LHCN-M2 (cell line): ENCODE measurements at regions not wholly inside any gene's neighbourhood (a gene's known extent, or its start where the extent isn't known, plus 50 kb on each side); places are given as distances from the start of the nearest gene placed in this dataset.

Experiments
- DNase-seq: peaks from one replicate; pipeline ENCODE4 v3.0.0-alpha.2; 2012; ENCODE audit warnings: low read depth

DNA sequence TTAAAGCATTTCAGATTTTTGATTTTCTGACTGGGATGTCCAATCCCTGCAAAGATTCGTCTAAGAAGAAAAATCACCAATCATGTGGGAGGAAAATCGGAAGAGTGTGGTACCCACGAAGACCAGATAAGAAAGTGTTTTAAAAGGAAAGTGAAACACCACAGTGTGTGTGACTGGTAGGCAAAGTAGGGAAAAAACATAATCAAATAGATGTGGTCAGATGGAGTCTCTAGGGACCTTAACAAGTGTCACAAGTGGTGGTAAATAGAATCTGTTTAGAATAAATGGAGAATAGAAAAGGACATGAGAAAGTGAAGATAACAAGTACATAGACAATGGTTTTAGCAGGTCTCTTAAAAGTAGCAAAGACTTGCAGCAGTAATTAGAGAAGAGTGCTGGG lies 154.6 kb downstream of the SLC30A10 start:
- no peak for DNase-seq

DNA sequence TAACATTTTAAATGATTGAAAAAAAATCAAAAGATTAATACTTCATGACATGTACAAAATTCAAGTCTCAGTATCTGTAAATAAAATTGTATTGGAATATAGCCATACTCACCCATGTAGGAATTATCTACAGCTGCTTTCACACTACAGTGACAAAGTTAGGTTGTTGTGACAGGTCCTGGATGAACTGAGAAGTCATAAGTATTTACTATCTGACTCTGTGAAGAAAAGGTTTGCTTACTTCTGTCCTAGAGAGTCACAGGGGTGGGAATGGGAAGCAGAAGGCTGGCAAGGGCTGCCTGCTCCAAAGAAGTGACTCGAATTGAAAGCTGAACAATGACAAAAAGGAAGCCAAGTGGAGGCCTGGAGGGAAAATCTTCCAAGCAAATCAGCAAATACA lies 155.2 kb downstream of the SLC30A10 start:
- DNase-seq: no peak

DNA sequence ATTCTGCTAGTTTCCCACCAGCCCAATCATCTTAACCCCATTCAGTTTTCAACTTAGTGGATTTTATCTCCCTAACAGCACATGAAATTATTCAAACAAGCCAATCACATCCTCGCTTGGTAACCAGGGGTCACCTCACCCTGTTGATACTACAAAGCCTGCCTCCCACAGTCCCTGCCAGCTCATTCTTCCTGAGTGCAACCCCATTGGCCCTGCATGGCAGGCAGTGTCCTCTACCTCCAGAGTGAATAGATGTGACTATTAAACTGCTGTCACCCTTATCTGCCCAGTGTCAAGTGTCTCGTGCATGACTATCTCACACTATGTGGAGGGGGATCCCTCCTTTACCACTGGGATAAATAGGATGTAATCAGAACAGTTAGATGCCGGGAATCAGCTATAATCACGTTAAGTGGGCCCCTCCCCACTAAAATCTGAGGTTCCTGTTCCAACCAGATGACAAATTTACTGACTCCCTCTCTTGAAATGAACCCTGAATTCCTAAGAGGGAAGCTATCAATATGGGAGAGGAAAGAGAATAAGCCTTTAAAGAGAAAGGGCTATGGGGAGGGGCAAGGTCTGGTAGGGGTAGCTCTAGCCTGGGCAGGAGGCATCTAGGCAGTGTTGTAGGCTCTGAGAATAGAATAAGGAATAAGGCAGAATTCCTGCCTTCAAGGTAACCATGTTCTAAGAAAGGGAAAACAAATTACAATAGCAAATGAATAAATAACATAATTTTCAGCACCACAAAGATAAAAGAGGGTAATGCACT lies 155.9 kb downstream of the SLC30A10 start:
- DNase-seq: no peak

DNA sequence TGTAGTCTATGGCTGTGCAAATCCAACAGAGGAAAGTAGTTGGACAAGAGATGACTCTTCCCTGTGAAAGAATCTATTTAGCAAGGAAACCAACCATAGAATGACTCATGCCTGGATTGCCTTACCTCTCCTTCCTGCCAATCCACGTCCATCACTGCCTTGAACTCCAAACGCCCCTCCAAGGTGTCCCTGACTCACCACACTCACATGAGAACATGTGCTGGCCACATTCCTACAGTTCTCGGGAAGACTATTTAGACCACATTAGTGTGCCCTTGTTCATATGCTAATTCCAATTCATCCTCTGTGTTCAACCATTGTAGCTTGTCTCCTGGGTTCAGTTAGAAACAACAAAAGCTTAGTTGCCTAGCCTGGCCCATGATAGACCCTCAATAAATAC lies 157.3 kb downstream of the SLC30A10 start:
- DNase-seq: peak; percentile 81

DNA sequence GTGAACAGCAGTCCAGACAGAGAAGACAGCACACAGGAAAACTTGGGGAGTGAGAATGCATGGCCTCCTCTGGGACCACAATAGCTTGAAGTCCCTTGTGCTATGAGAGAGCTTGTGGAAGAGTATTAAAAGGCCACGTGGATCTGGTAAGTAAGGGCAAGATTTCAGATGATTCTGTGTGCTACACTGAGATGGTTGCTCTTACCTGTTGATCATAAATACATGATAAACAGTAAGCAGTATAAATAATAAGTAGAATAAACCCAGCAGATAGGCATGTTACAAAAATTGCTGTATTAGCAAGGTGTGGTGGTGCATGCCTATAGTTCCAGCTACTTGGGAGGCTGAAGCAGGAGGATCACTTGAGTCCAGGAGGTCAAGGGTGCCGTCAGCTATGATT lies 150.4 kb upstream of the ZC3H11B start:
- DNase-seq: no peak

DNA sequence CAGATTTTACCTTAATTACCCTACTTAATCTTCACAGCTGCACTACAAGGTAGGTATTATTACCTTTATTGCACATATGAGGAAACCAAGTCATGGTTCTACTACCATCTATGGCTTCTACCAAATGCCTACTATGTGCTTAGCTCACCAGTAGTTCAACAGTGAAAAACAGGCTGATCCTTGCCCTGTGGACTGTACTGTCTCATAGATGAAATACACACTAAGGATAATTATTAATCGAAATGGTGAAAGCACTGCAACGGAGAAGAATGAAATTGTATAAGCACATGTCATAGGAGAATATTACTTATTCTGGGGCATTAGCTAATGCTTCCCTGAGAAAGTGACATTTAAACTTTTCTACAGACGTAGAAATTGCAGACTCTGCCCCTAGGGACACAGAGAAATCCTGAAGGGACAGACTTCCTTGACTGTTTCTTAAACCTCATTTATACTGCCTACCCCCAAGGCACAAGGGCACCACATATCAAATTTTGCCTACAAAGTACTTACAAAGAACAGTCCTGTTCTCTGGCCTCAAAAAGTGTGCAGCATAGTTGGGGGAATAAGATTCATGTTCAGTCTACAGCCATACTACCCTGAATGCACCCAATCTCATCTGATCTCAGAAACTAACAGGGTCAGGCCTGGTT lies 148.4 kb upstream of the ZC3H11B start:
- DNase-seq: no peak

DNA sequence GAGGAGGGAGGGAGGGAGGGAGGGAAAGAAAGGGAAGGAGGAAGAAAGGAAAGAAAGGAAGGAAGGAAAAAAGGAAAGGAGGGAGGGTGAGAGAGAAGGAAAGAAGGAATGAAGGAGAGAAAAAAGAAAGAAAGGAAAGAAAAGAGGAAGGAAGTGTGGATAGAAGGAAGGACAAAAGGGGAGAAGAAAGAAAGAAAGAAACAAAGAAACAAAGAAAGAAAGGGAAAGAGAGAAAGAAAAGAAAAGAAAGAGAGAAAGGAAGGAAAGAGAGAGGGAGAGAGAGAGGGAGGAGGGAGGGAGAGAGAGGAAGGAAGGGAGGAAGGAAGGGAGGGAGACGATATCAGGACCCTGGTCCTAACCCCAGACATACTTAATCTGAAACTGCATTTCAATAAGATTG lies 146.2 kb upstream of the ZC3H11B start:
- no peak for DNase-seq

DNA sequence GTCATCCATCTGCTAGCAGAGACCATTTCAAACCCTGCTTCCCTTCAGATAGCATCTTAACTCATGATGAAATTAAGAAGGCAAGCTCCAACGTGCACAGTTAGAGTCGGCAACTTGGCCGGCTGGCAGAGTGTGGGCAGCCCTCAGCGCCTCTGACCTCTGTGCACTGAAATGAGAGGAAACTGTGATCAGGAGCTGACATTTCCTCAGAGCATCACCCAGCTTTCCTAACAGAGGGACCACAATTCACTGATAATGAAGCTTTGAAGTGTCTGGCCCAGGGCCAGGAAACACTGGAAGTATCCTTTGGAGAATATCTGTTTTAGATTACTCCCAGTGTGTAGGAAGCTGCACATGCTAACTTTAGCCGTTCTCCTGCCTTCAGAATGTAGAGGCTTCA lies 145.0 kb upstream of the ZC3H11B start:
- no peak for DNase-seq

DNA sequence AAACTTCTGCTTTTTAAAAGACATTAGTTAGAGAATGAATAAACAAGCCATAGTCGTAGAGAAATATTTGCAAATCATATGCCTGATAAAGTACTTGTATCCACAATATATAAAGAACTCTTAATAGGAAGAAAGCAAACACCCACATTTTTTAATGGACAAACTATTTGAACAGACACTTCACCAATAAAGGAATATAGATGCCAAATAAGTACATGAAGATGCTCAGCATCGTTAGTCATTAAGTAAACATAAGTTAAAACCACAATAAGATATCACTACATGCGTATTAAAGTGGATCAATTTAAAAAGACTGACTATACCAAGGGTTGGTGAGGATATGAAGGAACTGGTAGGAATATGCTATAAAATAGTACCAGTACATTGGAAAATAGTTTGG lies 142.3 kb upstream of the ZC3H11B start:
- DNase-seq: no peak

DNA sequence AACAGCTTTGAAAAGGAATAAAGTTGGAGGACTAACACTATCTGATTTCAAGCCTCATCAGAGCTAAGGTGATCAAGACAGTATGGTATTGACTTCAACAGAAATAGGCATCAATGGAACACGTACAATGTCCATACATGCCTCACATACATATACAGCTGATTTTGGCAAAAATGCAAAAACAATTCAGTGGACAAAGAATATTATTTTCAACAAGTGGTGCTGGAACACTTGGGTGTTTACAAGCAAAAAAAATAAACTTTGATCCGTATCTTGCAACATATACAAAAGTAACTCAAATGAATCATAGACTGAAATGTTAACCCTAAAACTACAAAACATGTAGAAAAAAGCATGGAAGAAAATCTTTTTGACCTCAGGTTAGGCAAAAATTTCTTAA lies 141.9 kb upstream of the ZC3H11B start:
- no peak for DNase-seq

DNA sequence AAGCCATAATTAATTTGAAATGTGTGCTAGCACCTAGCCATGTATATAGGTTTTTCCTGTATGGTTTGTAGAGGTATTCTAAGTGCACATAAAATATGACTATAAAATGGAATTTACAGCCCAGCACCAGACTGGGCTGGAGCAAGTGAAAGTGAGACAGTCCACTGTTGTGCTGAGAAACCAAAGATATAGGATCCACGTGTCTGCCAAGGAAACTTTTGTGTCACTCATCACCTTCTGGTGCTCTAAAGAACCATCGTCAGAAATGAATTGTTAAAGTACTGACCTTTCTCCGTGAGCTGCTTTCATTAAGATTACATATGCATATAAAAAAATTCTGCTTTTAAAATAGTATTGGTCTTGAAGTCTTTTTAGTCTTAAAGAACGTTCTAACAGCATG lies 141.0 kb upstream of the ZC3H11B start:
- DNase-seq: no peak

DNA sequence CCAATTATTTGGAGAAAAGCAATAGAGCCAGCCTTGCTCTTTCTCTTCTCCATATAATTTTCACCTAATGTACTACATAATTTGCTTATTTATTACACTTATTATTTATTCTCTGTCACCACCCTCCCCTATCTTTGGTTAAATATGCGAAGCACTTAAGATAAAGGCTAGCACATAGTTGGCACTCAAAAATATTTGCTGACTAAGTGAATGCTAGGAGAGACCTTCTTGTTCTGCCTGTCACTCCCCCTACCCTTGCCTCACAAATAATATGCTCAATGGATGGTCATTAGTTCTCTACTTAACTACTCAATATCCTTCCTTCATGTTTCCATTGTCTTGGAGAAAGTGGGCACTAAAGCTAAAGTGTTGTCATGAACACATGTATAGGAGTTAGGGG lies 139.7 kb upstream of the ZC3H11B start:
- DNase-seq: no peak

DNA sequence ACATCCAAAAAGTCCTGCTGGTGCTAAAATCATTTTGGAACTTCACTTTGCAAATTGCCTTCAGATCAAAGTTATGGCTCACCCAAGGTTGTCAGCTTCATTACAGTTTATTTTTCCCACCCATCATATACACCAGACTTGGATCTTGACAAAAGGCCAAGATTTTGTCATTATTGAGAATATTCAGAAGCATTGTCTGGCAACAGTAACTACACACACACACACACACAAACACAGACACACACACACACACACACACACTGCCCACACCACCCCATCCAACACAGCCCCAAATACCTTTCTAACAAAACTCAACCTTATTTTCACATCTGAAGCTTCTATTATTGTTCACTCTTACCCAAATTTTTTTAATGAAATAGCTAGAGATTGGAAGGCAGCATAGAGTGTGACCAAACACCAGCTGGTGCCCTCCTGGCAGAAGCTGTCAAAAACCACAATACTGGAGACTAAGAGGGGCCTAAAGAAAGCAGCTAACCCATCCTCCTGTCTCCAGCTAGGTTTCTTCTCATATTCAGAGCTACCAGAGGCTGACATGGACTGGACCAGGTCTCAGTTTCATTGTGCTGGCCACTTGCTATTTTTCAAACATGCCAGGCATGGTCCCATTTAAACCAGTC lies 139.1 kb upstream of the ZC3H11B start:
- DNase-seq: no peak

DNA sequence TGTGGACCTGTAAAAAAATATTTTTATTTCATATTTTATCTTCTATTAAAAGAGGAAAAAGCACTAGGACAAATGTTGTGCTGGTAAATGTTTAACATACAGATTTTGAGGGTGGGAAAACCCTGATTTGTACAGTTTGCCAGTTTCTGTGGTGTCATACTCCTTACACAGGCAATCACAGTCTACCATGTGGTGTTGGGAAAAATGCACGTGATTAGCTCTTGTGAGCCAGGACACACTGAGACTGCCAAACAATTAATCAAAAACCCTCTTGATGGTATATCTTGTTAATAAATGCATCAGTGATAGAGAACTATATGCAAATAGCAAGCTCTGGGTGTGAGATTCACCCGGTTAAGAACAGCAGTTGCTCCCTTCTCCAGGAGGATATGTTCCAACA lies 136.5 kb upstream of the ZC3H11B start:
- no peak for DNase-seq

DNA sequence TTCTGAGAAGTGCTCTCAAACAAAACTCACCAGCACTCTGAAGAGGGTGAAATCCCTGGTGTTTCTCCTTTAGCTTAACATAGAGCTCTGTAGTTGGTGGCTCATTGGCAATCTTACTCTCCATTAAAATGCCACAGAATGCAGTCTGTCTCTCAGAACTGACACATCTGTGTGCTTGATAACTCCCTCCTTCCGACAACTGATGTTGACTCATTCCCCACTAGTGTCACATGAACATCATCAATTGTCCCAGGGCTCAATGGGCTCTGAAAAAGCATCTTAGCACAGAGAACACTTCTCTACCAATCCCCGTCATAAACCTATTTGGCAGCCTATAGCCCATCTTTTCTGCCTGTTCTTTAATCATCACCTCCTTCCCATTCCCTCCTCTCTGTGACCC lies 133.2 kb upstream of the ZC3H11B start:
- no peak for DNase-seq

DNA sequence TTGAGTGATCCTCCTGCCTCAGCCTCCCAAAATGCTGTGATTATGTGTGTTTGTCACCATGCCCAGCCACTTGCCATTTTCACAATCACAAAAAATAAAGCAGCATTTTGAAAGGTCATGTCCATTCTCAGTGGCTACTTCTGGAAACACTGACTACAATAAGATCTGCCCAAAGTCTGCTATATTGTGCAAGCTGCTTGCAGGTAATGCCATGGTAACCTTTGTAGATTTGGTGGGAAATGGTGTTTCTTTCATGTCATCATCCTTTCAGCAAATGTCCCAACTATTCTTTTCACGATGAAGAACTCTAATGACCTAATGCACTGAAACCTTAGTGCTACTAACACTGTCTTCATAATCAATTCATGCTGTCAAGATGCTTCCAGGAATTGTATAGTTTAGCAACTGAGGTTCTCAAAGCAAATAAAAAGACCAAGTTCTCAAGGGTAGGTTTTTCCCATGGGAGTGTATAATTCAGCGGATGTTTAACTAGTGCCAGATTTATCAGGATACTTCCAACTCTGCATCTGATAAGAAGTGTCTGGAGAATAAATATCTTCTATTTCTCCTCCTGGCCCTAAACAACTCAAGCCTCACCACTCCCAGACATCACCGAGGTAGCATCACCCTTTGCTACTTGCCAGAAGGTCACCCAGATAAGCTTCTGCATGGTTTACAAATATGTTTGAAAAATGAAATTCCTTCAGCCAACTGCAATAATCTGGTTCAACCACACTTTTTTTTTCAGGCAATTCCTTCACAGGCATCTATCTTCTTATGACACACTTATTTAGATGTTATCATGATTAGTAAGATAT lies 132.0 kb upstream of the ZC3H11B start:
- DNase-seq: no peak

DNA sequence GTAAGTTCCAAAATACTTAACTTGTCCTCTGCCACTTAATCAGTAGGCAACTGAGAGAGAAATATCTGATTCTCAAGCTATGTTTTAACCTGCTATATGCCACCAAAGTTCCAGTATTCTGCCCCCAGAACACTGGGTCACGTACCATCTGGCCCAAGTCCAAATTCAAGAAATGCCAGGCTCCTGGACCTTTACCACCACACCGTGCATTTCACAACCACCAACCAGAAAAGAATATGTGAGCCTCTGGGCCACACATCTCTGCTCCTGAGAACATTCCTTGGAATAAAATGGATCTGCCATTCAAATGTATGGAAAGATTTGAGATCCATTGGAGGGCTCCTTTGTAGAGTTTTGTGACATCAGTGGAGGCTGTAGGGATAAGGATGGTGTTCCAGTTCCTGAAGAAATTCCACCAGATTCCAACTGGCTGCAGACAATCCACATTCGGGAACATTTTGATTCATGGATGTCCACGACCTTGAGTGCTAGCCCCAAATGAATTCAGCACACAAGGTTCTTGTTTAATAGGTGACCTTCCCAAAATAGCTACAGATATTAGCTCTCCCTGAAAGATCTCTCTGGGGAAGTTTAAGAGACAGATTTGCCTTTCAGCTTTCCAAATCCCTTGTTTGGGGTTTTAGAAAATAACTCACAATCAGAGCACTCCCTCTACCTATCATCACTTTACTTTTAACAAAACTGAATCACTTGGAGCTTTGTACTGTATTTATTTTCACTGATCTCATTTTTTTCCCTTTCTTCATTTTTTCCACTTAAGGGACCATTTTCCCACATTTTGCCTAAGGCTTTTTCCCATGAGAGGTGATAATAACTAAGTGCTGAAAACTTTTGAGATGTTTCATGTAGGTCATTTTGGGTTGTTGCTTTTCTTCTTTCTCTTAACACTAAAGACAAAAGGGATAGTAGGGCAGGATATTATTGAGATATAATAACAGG lies 128.4 kb upstream of the ZC3H11B start:
- DNase-seq: no peak

DNA sequence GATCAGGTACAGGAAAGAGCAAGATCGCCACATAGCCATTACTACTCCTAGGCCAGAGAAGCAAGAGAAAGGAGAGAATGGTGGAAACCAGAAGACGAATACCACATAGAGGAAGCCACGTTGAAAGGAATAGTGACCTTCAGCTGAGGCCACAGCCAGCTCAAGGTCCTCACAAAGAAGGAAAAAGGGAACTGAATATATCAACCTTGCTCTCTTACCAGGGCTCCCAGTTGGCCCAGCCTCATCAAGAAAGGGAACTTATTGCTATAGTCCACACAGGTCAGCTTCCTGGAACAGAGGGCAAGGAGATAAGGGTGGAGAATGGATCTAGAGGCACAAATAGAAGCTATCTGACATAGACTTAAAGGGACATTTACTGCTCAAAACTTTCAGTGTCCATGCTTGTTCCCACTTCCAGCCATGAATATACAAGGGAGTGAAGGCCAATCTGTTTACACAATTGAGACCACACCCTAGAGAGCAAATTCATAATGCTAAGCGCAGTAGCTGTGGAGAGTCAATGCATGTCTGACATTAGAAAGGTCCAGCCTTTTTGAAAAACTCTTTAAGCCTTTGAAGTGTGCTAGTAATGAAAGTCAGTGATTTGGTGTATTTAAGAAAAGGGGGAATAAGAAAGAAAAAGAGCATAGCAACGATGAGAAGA lies 120.7 kb upstream of the ZC3H11B start:
- no peak for DNase-seq

DNA sequence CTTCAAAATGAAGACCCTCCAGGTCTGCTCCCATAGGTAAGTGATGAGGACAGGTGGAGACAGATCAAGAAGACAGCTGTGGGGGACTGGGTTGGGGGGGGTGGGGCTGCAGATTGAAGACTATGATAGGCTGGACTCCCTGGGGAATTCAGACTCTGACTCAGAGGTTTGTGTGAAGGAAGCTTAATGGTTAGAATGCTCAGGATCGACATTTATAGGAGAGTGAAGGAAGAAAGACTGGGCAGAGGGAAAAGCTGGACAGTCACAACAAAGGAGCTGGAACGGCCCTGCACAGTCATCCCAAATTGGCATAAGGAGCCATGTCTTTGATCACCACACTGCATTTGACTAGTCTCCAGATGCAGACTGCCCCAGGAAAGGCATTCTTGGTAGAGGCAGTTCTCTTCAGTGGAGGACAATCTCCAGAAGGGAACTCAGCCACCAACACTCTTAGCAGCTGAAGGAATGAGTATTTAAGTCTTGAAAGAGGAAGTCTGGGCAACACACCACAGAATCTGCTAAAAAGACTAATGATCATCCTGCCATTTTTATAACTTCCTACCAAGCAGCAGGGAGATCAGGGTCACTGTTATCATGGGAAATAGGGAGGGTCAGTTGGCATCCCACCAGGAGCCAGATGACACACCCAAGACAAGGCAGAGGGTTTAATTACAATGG lies 120.0 kb upstream of the ZC3H11B start:
- DNase-seq: no peak

DNA sequence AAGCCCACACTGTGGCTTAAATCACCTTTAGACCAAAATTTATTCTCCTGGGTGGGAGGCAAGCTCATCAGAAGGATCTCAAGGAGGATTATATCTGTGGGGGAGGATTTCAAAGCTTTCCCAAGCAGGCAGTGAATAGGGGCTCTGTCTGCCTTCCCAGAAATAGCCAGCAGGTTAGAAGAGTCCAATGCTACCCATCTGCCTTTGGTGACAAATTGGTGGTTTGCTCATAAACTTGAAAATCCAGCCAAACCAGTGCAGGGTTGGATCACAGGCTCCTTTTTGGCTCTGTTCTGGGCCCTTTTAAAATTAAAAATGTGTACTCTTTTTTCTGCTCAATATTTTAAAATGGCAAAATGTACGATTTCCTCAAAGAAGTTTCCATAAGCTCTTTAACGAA lies 118.9 kb upstream of the ZC3H11B start:
- DNase-seq: no peak
